ENCODE measurements at regions not wholly inside any gene's neighbourhood (a gene's known extent, or its start where the extent isn't known, plus 50 kb on each side); places are given as distances from the start of the nearest gene placed in this dataset.

GRCh38 chrX:125532411-125533089, 212.9 kb downstream of the TEX13C start:
- intact Hi-C loops (cut with micrococcal nuclease), result no loop called here
- no peak overlapping the region for H2AFZ ChIP-seq (ENCODE audit: low read length)
- no peak for ATAC-seq
- no peaks in the 10 kb centered on the region for H3K27me3 ChIP-seq (ENCODE audit: low read length)
- no peak for DNase-seq
- no peaks in the 10 kb centered on the region for H3K9me3 ChIP-seq (ENCODE audit: low read length)
- H3K4me2 ChIP-seq (ENCODE audit: low read length), result no peak overlapping the region
- no peaks in the 10 kb centered on the region for H3K36me3 ChIP-seq (ENCODE audit: low read depth, low read length)
- H4K20me1 ChIP-seq (ENCODE audit: low read length), result no peaks in the 10 kb centered on the region
- ChIA-PET POLR2A (ENCODE audit: unreplicated experiment) (no interaction called here), CTCF (no interaction called here)
- no peaks in the 10 kb centered on the region for H3K9me2 ChIP-seq (replicated peaks; ENCODE audit: low read length)
- H3K27ac ChIP-seq (ENCODE audit: low read length), result no peak overlapping the region
- no peaks in the 10 kb centered on the region for H3K79me2 ChIP-seq (ENCODE audit: low read length)
- no TSS peak for BruUV-seq (replicated peaks)
- no peaks in the 10 kb centered on the region for H3K4me1 ChIP-seq (ENCODE audit: insufficient read depth, low read length)
- H3K4me3 ChIP-seq (ENCODE audit: low read length), result no peak overlapping the region
- TF ChIP-seq EZH2 (IDR thresholded peaks at IDR 0.05; ENCODE audit: low read length, unreplicated experiment) (no peak), EZH2phosphoT487 (IDR thresholded peaks at IDR 0.05; ENCODE audit: borderline replicate concordance, low read length) (no peak), CTCF (conservative IDR thresholded peaks at IDR 0.05; ENCODE audit: low read depth, low read length) (no peak)
- no peak overlapping the region for H3K9ac ChIP-seq (ENCODE audit: low read length)
- no peaks in the 10 kb centered on the region for H3F3A ChIP-seq (ENCODE audit: low read length, unreplicated experiment)

GRCh38 chrX:125533352-125533751, 213.7 kb downstream of the TEX13C start:
- no peak overlapping the region for H3K4me2 ChIP-seq (ENCODE audit: low read length)
- BruUV-seq (replicated peaks), result no TSS peak
- ChIA-PET CTCF (no interaction called here), POLR2A (ENCODE audit: unreplicated experiment) (no interaction called here)
- intact Hi-C loops (cut with micrococcal nuclease), result no loop called here
- H3K9ac ChIP-seq (ENCODE audit: low read length), result no peak overlapping the region
- no peaks in the 10 kb centered on the region for H3K9me3 ChIP-seq (ENCODE audit: low read length)
- H3K27me3 ChIP-seq (ENCODE audit: low read length), result no peaks in the 10 kb centered on the region
- ATAC-seq (no peak), DNase-seq (no peak)
- H3K9me2 ChIP-seq (replicated peaks; ENCODE audit: low read length), result no peaks in the 10 kb centered on the region
- no peak overlapping the region for H3K27ac ChIP-seq (ENCODE audit: low read length)
- H3K4me1 ChIP-seq (ENCODE audit: insufficient read depth, low read length), result no peaks in the 10 kb centered on the region
- TF ChIP-seq EZH2 (IDR thresholded peaks at IDR 0.05; ENCODE audit: low read length, unreplicated experiment) (no peak), EZH2phosphoT487 (IDR thresholded peaks at IDR 0.05; ENCODE audit: borderline replicate concordance, low read length) (no peak), CTCF (conservative IDR thresholded peaks at IDR 0.05; ENCODE audit: low read depth, low read length) (no peak)
- H3K79me2 ChIP-seq (ENCODE audit: low read length), result no peaks in the 10 kb centered on the region
- no peaks in the 10 kb centered on the region for H4K20me1 ChIP-seq (ENCODE audit: low read length)
- H3K4me3 ChIP-seq (ENCODE audit: low read length), result no peak overlapping the region
- no peaks in the 10 kb centered on the region for H3F3A ChIP-seq (ENCODE audit: low read length, unreplicated experiment)
- H2AFZ ChIP-seq (ENCODE audit: low read length), result no peak overlapping the region
- no peaks in the 10 kb centered on the region for H3K36me3 ChIP-seq (ENCODE audit: low read depth, low read length)

GRCh38 chrX:125544031-125544660, 224.5 kb downstream of the TEX13C start:
- H3K4me3 ChIP-seq (ENCODE audit: low read length), result no peak overlapping the region
- H3K36me3 ChIP-seq (ENCODE audit: low read depth, low read length), result no peaks in the 10 kb centered on the region
- no peak overlapping the region for H3K4me2 ChIP-seq (ENCODE audit: low read length)
- intact Hi-C loops (cut with micrococcal nuclease), result no loop called here
- H3K27ac ChIP-seq (ENCODE audit: low read length), result no peak overlapping the region
- H3K27me3 ChIP-seq (ENCODE audit: low read length), result no peaks in the 10 kb centered on the region
- no peak overlapping the region for H3K9ac ChIP-seq (ENCODE audit: low read length)
- H3F3A ChIP-seq (ENCODE audit: low read length, unreplicated experiment), result no peaks in the 10 kb centered on the region
- H4K20me1 ChIP-seq (ENCODE audit: low read length), result no peaks in the 10 kb centered on the region
- no TSS peak for BruUV-seq (replicated peaks)
- H3K9me2 ChIP-seq (replicated peaks; ENCODE audit: low read length), result no peaks in the 10 kb centered on the region
- H3K79me2 ChIP-seq (ENCODE audit: low read length), result no peaks in the 10 kb centered on the region
- no peaks in the 10 kb centered on the region for H3K9me3 ChIP-seq (ENCODE audit: low read length)
- TF ChIP-seq EZH2 (IDR thresholded peaks at IDR 0.05; ENCODE audit: low read length, unreplicated experiment) (no peak), EZH2phosphoT487 (IDR thresholded peaks at IDR 0.05; ENCODE audit: borderline replicate concordance, low read length) (no peak)
- no peak for ATAC-seq
- no peak for DNase-seq
- ChIA-PET POLR2A (ENCODE audit: unreplicated experiment) (no interaction called here), CTCF (no interaction called here)
- no peak overlapping the region for H2AFZ ChIP-seq (ENCODE audit: low read length)
- H3K4me1 ChIP-seq (ENCODE audit: insufficient read depth, low read length), result no peaks in the 10 kb centered on the region
